GM21447 (cell line): ENCODE measurements at regions not wholly inside any gene's neighbourhood (a gene's known extent, or its start where the extent isn't known, plus 50 kb on each side); places are given as distances from the start of the nearest gene placed in this dataset.
A peak's percentile ranks its signal among the peaks of the same experiment; 100 is the strongest.
"Not testable (repeated sequence)": the region's sequence is repeated elsewhere in the genome, so short reads cannot be mapped to it uniquely, and the experiment has no call there.

Experiments
- ATAC-seq: cut with Tn5 transposase; IDR thresholded peaks from one replicate; pipeline ENCODE4 v1.9.1; 2021; ENCODE audit not compliant: unreplicated experiment

DNA sequence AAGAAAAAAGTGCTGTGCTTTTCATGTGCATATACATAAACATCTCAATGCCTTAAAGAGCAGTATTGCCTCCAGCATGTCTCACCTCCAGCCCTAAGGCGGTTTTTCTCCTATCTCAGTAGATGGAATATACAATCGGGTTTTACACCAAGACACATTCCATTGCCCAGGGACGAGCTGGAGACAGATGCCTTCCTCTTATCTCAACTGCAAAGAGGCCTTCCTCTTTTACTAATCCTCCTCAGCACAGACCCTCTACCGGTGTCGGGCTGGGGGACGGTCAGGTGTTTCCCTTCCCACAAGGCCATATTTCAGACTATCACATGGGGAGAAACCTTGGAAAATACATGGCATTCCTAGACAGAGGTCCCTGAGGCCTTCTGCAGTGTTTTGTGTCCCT lies 385.3 kb downstream of the AMY1C start:
- ATAC-seq = not testable (repeated sequence)

DNA sequence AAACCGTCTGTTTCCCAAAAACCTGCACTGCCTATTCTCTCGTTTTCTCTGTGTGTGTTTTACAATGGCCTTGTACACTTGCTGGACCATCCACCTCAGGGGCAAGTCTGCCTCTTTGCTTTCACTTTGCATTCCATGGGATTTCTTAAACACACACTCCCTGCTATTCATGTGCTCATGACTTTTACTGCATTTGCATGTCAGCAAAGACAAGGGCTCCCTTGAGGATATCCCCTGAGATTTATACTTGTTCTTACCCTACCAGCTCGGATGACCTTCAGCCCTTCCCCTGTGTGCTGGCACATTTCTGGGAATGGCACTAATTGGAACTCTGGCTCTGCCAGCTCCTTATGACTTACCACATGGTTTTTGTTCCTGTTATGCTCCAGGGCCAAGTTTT lies 386.9 kb downstream of the AMY1C start:
- no peak for ATAC-seq

DNA sequence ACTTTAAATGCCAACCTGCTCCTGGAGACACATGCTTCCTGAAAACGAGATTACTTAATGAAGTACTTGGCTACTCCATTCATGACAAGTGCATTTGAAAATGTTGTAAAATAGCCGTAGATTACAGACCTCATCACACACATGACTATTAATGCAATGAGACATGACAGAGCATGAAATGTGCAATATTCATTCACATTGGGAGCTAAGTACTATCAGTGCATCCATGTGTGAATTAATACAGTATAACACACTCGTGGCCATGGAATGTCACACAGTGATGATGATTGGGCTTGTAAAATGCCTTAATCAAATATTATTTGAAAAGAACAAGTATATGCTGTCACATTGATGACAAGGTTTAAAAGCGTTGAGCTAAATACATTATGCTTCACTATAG lies 407.0 kb downstream of the AMY1C start:
- no peak for ATAC-seq

DNA sequence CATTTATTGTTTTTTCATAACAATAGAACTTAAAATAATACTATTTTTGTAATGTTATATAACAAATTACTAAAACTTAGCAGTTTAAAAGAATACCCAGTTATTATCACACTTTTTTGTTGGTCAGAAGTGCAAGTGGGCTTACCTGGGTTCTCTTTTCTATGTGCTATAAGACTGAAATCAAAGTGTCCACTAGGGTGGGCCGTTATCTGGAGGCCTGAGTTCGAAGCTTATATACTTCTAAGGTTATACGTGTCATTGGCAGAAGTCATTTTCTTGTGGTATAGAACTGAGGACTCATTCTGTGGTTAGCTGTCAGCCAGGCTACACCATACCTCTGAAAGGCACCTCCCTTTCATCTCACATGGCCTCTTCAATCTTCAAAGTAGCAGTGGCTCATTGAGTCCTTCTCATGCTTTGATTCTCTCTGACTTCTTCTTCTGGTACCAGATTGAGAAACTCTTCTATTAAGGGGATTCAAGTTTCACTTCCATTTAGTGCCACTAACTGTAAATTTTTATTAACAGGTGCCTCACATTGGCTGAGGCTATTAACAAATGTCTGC lies 414.3 kb downstream of the AMY1C start:
- ATAC-seq = no peak

DNA sequence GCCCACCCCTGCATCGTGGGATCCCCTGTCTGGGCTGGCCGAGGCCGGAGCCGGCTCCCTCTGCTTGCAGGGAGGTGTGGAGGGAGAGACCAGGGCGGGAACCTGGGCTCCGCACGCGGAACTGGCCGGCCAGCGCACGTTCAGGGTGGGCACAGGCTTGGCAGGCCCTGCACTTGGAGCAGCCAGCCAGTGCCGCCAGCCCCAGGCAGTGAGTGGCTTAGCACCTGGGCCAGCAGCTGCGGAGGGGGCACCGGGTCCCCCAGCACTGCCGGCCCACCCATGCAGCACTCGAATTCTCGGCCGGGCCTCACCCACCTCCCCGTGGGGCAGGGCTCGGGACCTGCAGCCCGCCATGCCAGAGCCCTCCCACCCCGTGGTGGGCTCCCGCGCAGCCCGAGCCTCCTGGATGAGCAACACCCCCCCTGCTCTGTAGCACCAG lies 422.6 kb downstream of the AMY1C start:
- no peak for ATAC-seq

DNA sequence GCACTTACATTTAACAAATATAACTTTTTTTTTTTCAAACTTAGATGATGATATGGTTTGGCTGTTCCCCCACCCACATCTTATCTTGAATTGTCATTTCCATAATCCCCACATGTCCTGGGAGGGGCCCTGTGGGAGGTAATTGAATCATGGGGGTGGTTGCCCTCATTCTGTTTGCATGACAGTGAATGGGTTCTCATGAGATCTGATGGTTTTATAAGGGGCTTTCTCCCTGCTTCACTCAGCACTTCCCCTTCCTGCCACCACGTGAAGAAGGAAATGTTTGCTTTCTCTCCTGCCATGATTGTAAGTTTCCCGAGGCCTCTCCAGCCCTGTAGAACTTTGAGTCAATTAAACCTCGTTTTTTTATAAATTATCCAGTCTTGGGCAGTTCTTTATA lies 432.6 kb downstream of the AMY1C start:
- ATAC-seq = no peak

- no peak for ATAC-seq
Observed at GRCh38 chr1:104189207-104189606, 439.5 kb downstream of the AMY1C start.

DNA sequence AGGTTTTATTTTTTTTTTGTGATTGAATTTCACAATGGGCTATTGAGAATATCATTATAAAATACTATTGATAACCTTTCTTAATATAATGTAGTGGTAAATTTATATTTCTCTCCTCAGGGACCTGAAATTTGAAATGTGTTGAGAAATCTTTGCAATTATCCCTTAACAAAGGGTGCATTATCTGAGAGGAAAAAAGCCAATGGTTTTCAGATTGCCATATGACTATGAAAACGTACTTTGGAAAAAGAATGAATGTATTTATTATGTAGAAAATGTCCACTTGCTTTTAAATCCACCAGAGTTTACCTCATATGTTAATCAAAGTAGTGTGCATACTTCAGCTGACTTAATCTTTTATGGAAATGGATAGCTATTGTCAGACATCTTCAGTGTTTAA lies 441.1 kb downstream of the AMY1C start:
- no peak for ATAC-seq

GRCh38 chr1:104195395-104195794 lies 445.7 kb downstream of the AMY1C start:
- ATAC-seq = no peak

GRCh38 chr1:104196136-104196535 lies 446.4 kb downstream of the AMY1C start:
- no peak for ATAC-seq

GRCh38 chr1:104197516-104197915 lies 447.8 kb downstream of the AMY1C start:
- ATAC-seq = no peak

DNA sequence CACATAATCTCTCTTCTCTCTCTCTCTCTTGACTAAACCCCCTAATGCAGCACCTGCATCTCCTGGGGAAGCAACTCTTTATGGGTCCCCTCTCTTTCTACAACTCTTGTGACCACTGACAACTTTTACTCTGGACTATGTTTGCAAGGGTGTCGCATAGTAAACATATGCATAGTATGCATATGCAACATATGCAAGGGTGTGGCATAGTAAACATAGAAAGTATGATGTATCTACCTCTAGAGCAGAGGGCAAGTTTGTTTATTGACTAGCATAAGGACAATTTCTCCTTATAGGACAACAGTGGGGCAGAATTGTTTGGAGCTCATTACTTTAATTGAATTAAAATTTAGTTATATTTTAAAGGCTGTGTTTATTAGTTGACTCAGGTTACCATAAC lies 462.5 kb downstream of the AMY1C start:
- ATAC-seq = no peak

- ATAC-seq = not testable (repeated sequence)
Observed at GRCh38 chr1:104217395-104217986, 467.8 kb downstream of the AMY1C start.

DNA sequence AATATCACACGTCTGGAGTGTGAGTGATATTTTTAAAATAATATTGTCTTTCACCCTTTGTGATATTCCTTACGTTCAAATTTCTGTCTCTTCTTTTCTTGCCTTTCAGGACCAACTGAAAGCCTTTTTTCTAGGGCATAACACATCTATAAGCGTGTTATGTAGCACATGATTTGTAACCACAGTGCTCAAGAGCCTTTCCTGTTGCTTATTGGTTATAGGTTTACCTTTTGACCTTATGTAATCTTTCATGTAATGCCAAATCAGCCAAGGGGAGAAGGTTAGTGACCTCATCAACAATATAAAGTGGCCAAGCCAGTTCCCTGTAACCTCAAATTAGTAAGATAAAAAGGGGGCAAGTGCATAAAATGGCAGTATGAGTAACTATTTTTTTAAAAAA lies 480.2 kb downstream of the AMY1C start:
- no peak for ATAC-seq

- ATAC-seq = no peak
Observed at GRCh38 chr1:104231676-104232075, 482.0 kb downstream of the AMY1C start.

GRCh38 chr1:104235141-104235540 lies 485.4 kb downstream of the AMY1C start:
- ATAC-seq = no peak

- no peak for ATAC-seq
Observed at GRCh38 chr1:104238991-104239390, 489.3 kb downstream of the AMY1C start.

GRCh38 chr1:104248385-104248784 lies 498.7 kb downstream of the AMY1C start:
- ATAC-seq = no peak

GRCh38 chr1:104259481-104259880 lies 509.8 kb downstream of the AMY1C start:
- ATAC-seq = no peak

GRCh38 chr1:104263110-104263509 lies 513.4 kb downstream of the AMY1C start:
- not testable (repeated sequence) for ATAC-seq

DNA sequence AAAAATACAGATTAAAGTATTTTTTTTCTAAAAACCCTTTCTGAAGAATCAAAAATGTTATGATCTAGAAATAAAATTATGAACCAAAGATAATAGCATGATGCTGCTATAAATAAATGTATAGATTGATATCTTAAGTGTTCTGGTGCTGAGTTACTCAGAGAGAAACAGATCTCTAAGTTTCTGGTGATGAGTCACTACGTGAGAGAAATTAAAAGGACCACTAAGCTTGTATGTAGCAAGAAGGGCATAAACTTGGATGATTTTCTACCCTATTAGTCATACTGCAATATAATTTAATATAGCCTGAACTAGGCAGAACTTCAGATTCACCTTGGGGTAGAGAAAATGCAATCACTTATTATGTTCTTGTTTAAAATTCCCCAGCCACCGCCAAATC lies 514.8 kb downstream of the AMY1C start:
- ATAC-seq = no peak

GRCh38 chr1:104265163-104265562 lies 515.5 kb downstream of the AMY1C start:
- no peak for ATAC-seq

GRCh38 chr1:104266612-104267011 lies 516.9 kb downstream of the AMY1C start:
- peak; percentile 53 for ATAC-seq
